Ovary (tissue), 7 donors: ENCODE measurements at regions not wholly inside any gene's neighbourhood (a gene's known extent, or its start where the extent isn't known, plus 50 kb on each side); places are given as distances from the start of the nearest gene placed in this dataset.

ENCODE experiments used
- DNase-seq, 5 donors: peaks; one replicate each; pipeline ENCODE4 v3.0.0-alpha.2; 2019 to 2020
- H3K27ac ChIP-seq, 2 donors: fragments of 200-600 bp; one replicate each; pipeline versions ENCODE4 v1.5.1 to v1.8.0; 2019 to 2022
- H3K27me3 ChIP-seq: fragments of 200-600 bp; one replicate; pipeline ENCODE4 v1.8.0; 2022
- H3K36me3 ChIP-seq: fragments of 200-600 bp; sonication (generic); one replicate; pipeline ENCODE4 v1.5.1; 2019
- H3K4me1 ChIP-seq: one replicate; pipeline ENCODE4 v1.8.1; 2013; ENCODE audit warnings: mild to moderate bottlenecking, moderate library complexity; ENCODE audit not compliant: insufficient read depth
- H3K4me3 ChIP-seq: fragments of 200-600 bp; sonication (generic); one replicate; pipeline ENCODE4 v1.5.1; 2017
- H3K9me3 ChIP-seq, 2 donors: fragments of 200-600 bp in 1 of 2; sonication (generic) in 1 of 2; one replicate each; pipeline versions ENCODE4 v1.5.1 to v1.8.1; 2013 to 2019; ENCODE audit warnings: mild to moderate bottlenecking in 1 of 2, moderate library complexity in 1 of 2
- CTCF ChIP-seq, 3 donors: fragments of 450-650 bp in 2 of 3; fragments of 200-600 bp in 1 of 3; IDR thresholded peaks; one replicate each; pipeline versions ENCODE4 v1.5.1 to v1.8.0; 2016 to 2022; ENCODE audit warnings: antibody characterized with exemption in 3 of 3, mild to moderate bottlenecking in 1 of 3
- EP300 ChIP-seq: sonication (generic); formaldehyde crosslinking; IDR thresholded peaks from one replicate; pipeline ENCODE4 v1.6.1; 2017; ENCODE audit warnings: antibody characterized with exemption
- POLR2A ChIP-seq: fragments of 450-650 bp; IDR thresholded peaks from one replicate; pipeline ENCODE4 v1.6.1; 2017; ENCODE audit warnings: antibody characterized with exemption, mild to moderate bottlenecking, moderate library complexity
- WGBS, 3 donors: extraction: QIAGEN DNeasy Blood & Tissue Kit in 1 of 3; methylation state at CpG; one replicate each; pipeline versions ENCODE4 v1.1.5 to v1.1.7; 2013 to 2017; 5-methylcytosine and 5-hydroxymethylcytosine counted together
- intact Hi-C, 4 donors: fragments of 100-400 bp; cut with DNase I; formaldehyde crosslinking; loops; one replicate each; pipeline versions ENCODE4 v1.11.0 to v1.15.1; 2022 to 2023
- donor health status: DM: no; HTN: no; CAD: no; lungs with moderate emphysema.
- donor health status: DM: no; HTN: no; CAD: no.
- donor health status: Bipolar disorder and iron deficiency.
- donor health status: DM: no; HTN: no; CAD: no.
- donor health status: DM: yes; HTN: yes; CAD: no.

- no peak for DNase-seq
- intact Hi-C loops = no loop called here
- WGBS, 3 donors = 24 to 34% (median 30%) methylated on average over 11 of the region's 11 CpGs
Observed at GRCh38 chr21:35203093-35203977, 154.2 kb upstream of the RUNX1 start.

GRCh38 chr21:35202431-35202830, 153.3 kb upstream of the RUNX1 start:
- H3K4me3 ChIP-seq = no peak overlapping the region
- no peaks in the 10 kb centered on the region for H3K27me3 ChIP-seq
- no peak for DNase-seq
- peak overlapping the region in 1 of 2 donors; percentile 4 for H3K27ac ChIP-seq
- H3K4me1 ChIP-seq = peaks cover 15% of the 10 kb centered on the region
- H3K9me3 ChIP-seq = no peaks in the 10 kb centered on the region
- intact Hi-C loops = no loop called here
- no peaks in the 10 kb centered on the region for H3K36me3 ChIP-seq
- TF ChIP-seq POLR2A (no peak), CTCF (IDR thresholded peaks at IDR 0.05) (no peak), EP300 (no peak)

More at GRCh38 chr21:35203093-35203977, 154.2 kb upstream of the RUNX1 start:
- Histone ChIP-seq H3K4me3 (no peak overlapping the region), H3K27me3 (no peaks in the 10 kb centered on the region), H3K9me3 (no peaks in the 10 kb centered on the region), H3K27ac (peak overlapping the region in 1 of 2 donors; percentile 4), H3K36me3 (no peaks in the 10 kb centered on the region), H3K4me1 (peaks cover 16% of the 10 kb centered on the region)
- TF ChIP-seq EP300 (no peak), POLR2A (no peak), CTCF (IDR thresholded peaks at IDR 0.05) (no peak)

- no peak overlapping the region for H3K4me3 ChIP-seq
- peaks cover 11% of the 10 kb centered on the region for H3K4me1 ChIP-seq
- no peak overlapping the region for H3K27ac ChIP-seq
- no peaks in the 10 kb centered on the region for H3K27me3 ChIP-seq
- no peaks in the 10 kb centered on the region for H3K36me3 ChIP-seq
- no peaks in the 10 kb centered on the region for H3K9me3 ChIP-seq
- no peak for DNase-seq
- no peak for TF ChIP-seq POLR2A
- no peak for TF ChIP-seq EP300
- no peak for TF ChIP-seq CTCF (IDR thresholded peaks at IDR 0.05)
- intact Hi-C loops = no loop called here
Observed at GRCh38 chr21:35201799-35202198, 152.7 kb upstream of the RUNX1 start.

GRCh38 chr21:35201288-35201687, 152.2 kb upstream of the RUNX1 start:
- TF ChIP-seq CTCF (IDR thresholded peaks at IDR 0.05) = no peak
- no peak for TF ChIP-seq EP300
- TF ChIP-seq POLR2A = no peak
- no peaks in the 10 kb centered on the region for H3K36me3 ChIP-seq
- no peaks in the 10 kb centered on the region for H3K27me3 ChIP-seq
- no peak overlapping the region for H3K4me3 ChIP-seq
- no peak for DNase-seq
- peaks cover 7% of the 10 kb centered on the region for H3K4me1 ChIP-seq
- H3K27ac ChIP-seq = no peak overlapping the region
- intact Hi-C loops = no loop called here
- H3K9me3 ChIP-seq = no peaks in the 10 kb centered on the region
- 95 to 100% (median 98%) methylated on average over 2 of the region's 2 CpGs for WGBS, 3 donors
